ENCODE measurements at regions not wholly inside any gene's neighbourhood (a gene's known extent, or its start where the extent isn't known, plus 50 kb on each side); places are given as distances from the start of the nearest gene placed in this dataset.

DNA sequence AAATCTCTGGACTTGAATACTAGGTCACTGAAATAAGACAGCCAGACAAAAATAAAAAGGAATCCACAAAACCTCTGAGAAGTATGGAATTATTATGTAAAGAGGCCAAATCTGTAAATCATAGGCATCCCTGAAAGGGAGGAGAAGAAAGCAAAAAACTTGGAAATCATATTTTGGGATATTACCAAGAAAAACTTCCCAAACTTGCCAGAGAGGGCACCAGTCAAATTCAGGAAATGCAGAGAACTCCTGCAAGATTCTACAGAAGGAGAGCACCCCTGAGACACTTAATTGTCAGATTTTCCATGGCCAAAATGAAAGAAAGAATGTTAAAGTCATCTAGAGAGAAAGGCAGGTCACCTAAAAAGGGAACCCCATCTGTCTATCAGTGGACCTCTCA lies 862.3 kb upstream of the PRMT6 start:
- DNase-seq = no peak

DNA sequence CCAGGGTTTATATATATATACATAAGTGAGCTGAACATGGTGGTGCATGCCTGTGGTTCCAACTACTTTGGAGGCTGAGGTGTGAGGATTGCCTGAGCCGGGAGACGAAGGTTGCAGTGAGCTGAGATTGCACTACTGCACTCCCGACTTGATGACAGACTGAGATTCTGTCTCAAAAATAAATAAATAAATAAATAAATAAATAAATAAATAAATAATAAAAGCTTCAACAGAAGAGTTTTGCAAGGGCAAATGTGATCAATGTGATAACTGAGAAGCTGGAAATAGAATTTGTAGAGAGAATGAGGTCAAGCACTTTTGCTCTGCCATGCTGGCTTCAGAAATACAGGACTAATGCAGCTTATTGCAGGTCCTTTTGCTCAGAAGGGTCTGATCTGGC lies 855.8 kb upstream of the PRMT6 start:
- no peak for DNase-seq

DNA sequence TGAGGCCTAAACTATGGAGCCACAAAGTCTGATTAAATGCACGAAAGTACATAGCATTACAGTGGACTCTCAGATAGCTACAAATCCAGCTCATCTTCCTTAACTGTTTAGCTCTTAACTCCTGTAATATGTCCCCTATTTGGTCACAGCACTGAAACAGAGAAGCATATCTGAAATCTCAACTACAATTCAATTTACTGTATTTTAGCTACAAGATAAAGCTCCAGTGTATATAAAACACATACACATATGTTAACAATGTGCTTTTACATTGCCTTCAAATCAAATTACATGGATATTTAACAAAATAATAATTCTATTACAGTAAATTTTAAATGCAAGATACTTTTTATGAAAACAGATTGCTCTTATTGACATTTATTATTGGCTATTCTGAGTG lies 849.3 kb upstream of the PRMT6 start:
- DNase-seq = no peak

DNA sequence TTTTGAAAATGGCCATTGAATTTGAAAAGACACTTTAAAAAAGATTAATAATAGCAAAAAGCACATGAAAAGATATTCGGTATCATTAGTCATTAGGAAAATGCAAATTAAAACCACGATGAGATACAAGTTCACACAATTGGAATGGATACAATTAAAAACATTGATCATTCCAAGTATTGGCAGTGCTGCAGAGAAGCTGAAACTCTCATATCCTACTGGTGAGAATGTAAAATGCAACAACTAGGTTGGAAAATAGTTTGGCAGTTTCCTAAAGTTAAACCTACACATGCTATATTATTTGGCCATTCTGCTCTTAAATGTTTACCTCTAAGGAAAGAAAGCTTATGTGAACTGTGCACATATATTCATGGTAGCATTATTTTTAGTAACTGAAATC lies 838.7 kb upstream of the PRMT6 start:
- DNase-seq = peak; percentile 2

DNA sequence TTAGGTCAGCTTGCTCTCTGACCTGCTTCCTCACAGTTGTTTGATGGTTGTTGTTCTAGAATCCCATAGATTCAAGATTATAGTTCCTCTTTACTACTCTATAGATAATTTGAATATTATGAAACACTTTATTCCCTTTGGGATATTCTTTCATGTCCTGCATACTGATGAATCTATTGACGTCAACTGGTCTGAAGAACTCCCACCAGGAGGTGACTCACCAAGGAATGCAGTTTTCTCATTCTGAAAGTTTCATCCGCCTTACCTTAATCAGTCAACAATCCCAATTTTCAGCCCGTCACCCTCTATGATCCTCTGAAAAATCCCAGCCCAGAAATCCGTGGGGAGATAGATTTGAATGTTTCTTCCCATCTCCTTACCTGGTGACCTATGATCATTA lies 834.1 kb upstream of the PRMT6 start:
- DNase-seq = no peak

DNA sequence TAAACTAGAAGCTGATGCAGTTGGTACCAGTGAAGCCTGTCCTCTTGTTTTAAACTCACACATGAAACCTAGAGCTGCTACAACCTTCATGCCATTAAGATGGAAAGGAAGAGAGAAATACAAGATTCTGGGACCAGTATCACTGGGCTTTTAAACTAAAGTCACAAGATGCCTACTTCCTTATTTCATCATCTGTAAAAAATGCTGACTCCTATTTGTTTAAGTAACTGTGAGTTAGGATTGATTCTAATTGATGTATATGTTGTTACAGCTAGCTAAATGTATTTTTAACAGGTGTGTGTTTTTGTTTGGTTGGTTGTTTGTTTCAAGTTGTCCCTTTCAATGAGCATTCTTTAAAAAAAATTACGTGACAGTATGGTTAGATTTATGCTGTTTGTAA lies 833.3 kb upstream of the PRMT6 start:
- no peak for DNase-seq

DNA sequence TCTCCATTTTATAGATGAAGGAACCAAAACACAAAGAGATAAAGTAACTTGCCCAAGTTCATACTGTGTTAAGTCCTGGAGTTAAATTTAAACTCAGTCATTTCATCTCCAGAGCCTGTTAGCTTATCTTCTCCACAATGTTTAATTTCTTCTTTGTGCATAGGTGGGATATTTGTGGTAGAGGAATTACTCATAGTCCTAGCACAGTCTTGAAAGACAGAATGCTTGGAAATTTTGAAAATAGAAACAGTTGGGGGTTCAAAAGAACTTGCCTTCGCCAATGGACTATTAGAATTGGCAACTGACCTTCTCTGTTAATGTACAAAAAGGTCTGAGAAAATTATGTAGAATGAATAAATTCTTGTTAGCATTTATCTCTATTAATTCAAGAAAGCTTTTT lies 832.0 kb upstream of the PRMT6 start:
- DNase-seq = no peak

DNA sequence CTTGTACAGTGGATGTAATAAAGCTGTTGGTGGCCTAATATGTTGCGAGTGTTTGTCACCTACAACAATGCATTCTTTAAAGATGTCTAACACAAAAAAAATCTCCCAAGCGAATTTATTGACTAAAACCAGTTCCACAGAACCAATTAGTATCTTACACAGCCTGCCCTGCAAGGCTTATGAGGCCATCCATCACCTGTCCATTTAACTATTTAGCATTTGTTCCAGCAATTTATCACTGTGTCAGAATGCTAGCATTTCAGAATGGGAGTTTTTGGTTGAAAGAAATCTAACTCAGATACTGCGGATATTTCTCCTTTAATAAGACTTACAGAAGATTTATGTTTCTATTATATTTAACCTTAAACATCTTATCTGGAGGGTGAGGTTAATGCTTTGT lies 831.1 kb upstream of the PRMT6 start:
- no peak for DNase-seq

DNA sequence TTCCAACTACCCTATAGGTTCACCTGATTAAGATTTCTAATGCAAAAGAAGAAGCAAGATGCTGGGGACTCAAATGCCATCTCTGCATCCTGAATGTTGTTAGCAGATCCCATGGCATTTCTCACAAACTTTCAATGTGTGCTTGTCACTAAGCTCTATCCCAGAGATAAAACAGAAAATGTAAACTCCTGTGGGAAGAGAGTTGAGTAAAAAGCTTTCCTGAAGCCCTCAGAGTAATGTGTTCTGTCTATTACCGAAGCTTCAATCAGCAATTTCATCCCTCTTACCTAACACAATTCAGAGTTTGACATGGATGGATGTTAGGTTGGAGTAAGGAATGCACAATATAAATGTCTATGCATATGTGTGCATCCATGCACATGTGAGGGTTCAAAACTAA lies 829.9 kb upstream of the PRMT6 start:
- DNase-seq = no peak

DNA sequence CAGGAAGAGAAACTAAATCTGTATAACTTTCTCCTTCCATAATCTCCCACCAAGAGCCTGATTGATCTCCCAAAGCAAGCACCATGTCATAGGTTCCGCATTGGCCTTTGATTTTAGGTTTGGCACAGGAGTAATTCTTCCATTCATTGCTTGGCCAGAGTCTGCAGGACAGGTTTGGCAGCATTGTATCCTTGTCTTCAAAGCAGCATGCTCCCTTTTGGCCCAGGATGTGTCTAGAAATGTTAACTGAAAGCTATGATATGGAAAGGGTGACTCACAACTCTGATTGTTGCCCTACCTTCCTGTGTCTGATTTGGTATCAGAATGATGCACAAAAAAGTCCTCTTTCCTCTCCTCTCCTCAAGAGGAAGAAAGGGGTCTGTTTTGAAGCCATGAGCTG lies 824.3 kb upstream of the PRMT6 start:
- peak; percentile 25 for DNase-seq

DNA sequence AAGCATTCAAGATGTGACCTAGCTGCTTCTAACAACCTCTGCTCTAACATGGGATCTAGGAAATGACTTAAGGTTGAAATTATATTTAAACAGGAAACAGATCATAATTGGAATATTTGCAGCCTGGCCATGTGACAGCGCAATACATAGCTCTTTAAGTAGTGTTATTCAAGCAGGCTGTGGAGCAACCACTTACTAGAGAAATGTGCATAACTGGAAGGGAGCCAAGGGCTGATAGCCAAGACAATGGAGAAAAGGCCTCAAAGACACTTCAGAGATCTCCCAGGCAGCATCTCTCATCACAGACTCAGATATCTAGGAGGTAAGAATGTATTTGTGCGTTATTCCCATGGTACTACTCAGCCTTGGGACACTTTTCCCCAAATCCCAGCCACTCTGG lies 823.0 kb upstream of the PRMT6 start:
- peak; percentile 16 for DNase-seq

DNA sequence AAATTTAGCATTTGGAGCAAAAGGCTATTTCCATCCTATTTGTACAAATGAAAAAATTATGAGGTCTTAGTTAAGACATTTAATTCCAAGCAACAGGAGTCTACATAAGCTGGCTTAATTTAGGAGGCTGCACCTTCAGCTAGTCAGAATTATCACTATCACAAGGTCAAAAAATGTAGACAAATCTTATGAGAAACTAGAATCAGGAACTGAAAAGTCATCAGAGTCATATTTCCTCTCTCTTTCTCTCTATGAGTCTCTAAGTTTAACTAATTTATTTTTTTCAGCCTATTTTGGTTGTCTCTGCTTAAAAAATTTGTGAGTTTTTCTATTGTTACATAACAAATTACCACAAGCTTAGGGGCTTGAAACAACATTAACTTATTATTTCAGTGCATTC lies 807.1 kb upstream of the PRMT6 start:
- no peak for DNase-seq

DNA sequence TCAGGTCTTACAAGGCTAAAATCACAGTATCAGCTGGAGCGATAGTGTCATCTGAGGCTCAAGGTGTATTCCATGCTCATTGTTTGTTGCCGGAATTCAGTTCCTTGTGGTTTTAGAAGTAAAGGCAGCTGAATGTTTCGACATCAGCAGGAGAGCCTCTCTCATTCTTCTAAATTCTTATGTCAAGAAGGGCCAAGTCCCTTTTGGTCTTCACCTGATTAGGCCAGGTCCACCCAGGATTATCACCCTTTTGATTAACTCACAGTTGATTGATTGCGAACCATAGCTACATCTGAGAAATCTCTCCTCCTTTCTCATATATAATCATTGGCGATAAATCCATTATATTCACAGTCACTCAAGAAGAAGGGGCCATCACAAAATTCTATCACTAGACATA lies 806.7 kb upstream of the PRMT6 start:
- no peak for DNase-seq

DNA sequence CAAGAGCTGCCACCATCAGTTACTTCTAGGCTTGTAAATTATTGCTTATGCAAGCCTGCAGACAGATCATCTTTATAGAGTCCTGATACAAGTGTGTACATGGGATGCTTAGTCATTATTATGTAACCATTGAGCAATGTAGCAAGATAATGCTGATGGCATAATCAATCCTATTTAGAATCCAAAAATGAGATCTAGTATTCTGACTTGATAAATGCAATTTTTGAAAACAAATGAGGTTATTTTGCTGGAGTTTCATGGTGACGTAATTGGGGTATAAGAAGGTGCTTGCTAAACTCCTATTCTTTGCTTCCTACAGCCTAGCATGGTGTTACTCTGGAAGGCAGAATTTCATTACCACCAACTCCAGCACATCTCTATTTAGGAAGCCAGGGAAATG lies 801.7 kb upstream of the PRMT6 start:
- DNase-seq = peak; percentile 38

DNA sequence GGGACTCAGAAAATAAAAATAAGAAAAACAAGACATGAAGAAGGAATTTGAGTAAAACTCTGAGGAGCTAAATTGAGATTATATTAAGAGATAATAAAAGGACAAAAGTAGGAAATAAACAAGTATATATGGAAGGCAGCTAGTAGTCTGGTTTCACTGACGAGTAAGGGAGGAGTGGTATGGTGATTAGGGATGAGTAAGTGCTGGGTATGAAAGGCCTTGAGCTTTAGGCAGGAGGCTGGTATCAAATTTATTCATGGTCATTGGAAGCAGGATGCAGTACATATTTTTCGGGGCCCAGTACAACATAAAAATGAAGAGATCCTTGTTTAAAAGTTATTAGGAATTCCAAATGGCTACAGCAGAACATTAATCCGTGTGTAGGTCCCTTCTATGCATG lies 789.7 kb upstream of the PRMT6 start:
- no peak for DNase-seq

DNA sequence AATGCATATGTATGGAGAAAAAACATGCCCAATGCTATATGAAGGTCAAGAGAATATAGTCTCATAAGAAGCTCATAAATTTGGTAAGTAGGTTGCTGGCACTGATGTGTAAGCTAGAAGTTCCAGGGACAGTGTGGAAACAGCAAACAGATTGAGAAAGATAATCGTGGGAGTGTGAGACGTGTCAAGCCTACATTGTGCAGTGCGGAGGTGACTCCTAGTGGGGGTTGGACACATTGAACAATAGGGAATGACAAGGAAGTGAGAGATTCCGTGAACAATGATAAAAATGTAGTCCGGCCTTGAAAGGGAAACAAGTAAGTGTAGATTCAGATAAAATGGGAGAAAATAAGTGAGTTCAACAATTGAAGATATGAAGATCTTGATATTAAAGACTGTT lies 788.4 kb upstream of the PRMT6 start:
- DNase-seq = peak; percentile 68

DNA sequence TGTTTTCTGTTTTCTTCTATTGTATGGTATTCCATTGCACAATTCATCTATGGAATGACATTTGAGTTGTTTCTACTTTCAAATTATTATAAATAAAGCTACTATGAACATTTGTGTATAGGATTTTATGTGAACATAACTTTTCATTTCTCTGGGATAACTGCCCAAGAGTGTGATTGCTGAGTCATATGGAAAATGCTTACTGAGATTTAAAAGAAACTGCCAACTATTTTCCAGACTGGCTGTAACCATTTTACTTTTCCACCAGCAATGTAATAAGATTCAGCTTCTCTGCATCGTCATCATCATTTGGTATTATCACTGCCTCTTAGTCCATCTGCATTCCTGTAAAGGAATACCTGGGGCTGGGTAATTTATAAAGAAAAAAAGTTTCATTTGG lies 779.6 kb upstream of the PRMT6 start:
- DNase-seq = no peak

DNA sequence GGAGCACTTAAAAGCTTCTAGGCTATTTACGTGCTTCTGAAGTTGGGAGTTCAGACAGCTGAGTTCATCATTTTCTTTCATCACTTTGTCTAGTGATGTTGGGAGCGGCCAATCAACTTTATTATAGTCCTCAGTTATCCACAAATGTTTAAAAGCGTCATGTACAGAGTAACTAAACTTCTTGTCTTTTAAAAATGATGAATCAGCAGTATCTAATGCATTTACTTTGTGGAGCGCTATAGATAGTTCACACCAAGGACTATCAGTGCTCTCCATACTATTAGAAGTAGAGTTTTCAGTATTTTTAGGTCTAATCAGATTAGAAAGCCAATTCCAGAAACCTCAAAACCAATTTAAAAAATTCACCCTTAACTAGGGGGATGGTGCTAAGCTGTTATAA lies 778.7 kb upstream of the PRMT6 start:
- no peak for DNase-seq

DNA sequence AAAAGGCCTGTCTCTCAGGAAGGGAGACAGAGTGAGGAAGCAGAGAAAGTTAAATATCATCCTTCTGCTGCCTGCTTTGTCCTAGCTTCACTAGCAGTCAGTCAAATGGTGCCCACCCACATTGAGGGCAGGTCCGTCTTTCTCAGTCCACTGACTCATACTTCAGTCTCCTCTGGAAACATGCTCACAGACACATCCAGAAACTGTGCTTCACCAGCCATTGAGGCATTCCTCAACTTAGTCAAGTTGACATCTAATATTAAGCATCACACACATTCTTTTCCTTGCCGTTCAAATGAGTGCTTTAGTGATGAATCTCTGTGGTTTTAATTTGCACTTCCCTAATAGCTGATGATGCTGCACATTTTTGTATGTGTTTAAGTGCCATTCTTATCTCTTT lies 777.8 kb upstream of the PRMT6 start:
- DNase-seq = no peak

DNA sequence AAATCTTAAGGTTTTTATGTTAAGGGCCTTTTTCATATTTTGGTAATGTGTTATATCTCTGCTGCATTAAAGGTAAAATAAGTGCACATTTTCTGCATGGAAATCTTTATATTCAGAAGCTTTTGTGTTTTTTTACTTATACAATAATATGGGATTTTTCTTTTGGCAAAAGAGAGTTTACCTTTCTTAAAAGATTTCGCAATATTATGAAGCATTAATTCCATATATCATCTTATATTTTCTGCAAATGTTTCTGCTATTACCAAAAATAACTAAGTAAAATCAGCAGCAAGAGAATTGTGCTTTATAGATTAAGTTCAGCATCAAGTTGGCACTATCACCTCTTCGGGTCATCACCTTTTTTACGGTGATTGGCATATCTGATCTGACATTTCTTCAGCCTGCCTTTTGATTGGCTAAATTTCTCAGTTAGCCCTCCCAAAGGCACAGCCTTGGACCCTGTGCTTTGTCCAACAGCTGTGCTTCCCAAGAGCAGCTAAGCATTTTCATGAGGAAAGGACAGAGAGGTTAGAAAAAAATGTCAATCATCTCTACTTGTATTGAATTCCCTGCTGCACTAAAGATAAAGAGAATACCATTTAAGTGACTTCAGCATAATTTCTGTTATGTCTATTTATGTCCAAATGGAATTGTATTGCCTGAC lies 767.1 kb upstream of the PRMT6 start:
- DNase-seq = no peak

DNA sequence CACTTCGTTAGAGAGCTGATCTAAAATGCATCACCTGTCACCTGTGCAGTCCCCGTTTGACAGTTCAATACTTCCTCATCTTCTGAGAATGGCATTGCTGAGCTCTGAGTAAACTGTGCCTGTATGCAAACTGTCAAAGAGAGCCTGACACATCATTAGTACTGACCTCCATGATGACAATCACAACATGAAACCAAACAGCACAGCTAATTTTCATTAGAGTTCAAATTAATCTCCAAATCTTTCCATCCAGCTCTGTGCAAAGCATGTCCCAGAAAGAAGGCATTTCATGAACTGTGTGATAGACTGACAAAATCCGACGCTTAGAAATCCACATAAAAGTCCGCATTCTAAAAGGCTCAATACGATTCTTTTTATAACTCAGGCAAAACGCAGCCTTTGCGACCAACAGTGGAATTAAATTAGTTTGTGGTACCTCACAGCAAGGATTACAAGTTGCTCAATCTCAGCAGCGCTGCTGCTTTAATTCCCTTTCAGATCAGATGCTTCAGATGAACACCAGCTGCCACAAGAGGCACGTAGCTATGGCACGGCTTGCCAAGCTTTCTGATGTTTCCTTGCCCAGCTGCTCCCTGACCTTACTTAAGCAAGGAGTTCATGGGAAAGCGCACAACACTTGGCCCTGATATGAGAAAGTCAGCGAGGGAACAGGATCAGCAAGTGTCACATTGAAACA lies 765.5 kb upstream of the PRMT6 start:
- no peak for DNase-seq

DNA sequence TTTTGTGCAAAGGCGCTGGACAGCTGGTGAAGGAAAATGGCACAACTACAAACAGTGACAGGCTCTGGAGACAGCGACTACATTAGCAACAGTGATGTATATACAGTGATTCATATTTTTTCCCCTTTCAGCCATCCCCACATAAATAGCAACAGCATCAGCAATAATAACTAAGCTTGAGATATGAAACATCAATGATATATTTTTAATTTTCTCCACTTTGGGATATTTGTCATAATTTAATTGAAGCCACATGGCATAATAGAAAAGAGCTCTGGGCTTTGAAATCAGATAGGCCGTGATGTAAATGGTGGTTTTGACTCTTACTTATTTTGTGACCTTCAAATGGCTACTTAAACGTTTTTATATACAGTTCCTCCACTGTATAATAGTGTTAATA lies 764.3 kb upstream of the PRMT6 start:
- no peak for DNase-seq

DNA sequence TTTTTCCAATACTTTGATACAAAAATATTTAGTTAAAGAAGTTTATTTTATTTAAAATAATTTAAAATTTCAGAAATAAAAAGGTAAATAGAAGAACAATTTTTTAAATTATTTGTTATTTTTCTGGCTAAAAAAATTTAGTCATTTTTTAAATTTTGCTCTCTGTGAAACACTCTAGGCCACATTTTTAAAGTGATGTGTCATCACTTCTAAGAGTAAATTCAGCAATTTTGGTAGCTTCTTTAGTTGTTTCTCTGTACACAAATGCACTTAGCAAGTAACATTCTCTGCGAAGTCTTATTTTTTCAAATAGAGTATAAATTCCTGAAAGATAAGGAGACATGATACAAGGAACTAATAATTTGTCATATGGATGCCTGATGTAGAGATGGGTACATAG lies 760.0 kb upstream of the PRMT6 start:
- no peak for DNase-seq

DNA sequence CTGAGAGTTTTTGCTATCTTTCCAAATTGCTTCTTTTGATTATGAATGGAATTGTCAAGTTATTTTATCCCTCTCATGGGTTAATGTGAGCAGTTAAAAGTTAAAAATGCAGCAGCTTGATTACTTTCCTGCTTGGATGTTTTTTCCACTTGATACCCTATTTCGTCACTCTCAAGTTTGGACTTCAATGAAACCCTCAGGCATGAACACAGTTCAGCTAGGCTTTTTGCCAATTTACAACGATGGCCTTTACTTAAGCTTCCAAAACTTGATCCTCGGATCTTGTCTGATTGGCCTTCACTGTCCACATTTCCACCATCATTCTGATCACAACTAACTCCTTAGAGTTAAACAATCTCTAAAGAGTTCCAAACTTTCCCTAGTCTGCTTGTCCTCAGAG lies 752.4 kb upstream of the PRMT6 start:
- DNase-seq = no peak

DNA sequence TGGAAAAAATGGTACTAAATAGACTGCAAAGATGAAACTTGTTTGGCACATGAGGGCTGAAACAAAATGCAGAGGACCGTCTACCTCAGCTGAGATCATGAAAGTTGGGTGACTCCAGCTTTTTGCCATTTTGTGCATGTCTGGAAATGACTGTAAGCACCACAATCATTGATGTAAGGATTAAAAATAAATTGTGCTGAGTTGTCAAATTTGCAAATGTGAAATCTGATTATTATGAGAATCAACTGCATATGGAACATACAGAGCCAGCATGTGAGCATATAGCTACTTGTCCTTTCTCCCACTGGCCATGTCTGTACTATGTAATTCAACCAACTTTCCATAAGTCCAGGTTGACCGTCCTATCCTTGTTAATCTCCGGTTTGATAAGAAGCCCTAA lies 736.9 kb upstream of the PRMT6 start:
- no peak for DNase-seq

All from DMS53 (cell line).